ENCODE measurements at regions not wholly inside any gene's neighbourhood (a gene's known extent, or its start where the extent isn't known, plus 50 kb on each side); places are given as distances from the start of the nearest gene placed in this dataset.

- Histone ChIP-seq H3K36me3 (no peaks in the 10 kb centered on the region), H3K27ac (no peak overlapping the region), H3K27me3 (no peaks in the 10 kb centered on the region), H3K9me3 (no peaks in the 10 kb centered on the region), H3K4me1 (no peaks in the 10 kb centered on the region), H3K4me3 (no peak overlapping the region), H3K9ac (ENCODE audit: low read depth in 2 of 2, low read length in 2 of 2) (no peak overlapping the region)
- TF ChIP-seq, protein P1, sequence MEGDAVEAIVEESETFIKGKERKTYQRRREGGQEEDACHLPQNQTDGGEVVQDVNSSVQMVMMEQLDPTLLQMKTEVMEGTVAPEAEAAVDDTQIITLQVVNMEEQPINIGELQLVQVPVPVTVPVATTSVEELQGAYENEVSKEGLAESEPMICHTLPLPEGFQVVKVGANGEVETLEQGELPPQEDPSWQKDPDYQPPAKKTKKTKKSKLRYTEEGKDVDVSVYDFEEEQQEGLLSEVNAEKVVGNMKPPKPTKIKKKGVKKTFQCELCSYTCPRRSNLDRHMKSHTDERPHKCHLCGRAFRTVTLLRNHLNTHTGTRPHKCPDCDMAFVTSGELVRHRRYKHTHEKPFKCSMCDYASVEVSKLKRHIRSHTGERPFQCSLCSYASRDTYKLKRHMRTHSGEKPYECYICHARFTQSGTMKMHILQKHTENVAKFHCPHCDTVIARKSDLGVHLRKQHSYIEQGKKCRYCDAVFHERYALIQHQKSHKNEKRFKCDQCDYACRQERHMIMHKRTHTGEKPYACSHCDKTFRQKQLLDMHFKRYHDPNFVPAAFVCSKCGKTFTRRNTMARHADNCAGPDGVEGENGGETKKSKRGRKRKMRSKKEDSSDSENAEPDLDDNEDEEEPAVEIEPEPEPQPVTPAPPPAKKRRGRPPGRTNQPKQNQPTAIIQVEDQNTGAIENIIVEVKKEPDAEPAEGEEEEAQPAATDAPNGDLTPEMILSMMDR (IDR thresholded peaks at IDR 0.05): no peak
- no peak for DNase-seq
- intact Hi-C loops (cut with DNase I): no loop called here
These were observed 613.2 kb upstream of the SLITRK5 start for GRCh38 chr13:87057807-87058520.

DNA sequence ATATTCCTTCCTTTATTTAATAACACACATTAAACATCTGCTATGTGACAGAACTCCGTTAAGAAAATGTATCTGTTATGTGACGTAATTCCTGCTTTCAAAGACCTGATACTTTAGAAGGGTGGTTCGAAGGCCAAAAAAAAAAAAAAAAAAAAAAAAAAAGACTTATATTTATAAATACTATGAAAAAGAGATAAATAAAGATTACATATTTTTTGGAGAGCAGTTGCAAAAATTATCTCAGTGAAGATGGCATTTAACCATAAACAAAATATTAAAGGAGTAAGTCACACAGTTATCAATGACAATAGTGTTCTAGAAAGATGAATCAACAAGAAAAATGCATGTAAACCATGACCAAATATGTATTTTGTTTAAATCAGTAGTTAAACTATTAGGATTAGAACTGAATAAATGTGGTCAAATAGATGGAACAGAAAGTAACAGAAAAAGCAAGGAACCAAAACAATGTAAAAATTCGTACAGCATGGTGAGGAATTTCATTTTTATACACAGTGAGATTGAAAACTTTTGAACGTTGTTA lies 612.3 kb upstream of the SLITRK5 start:
- Histone ChIP-seq H3K27me3 (no peaks in the 10 kb centered on the region), H3K4me1 (no peaks in the 10 kb centered on the region), H3K27ac (no peak overlapping the region), H3K9ac (ENCODE audit: low read depth in 2 of 2, low read length in 2 of 2) (no peak overlapping the region), H3K36me3 (no peaks in the 10 kb centered on the region), H3K9me3 (no peaks in the 10 kb centered on the region), H3K4me3 (no peak overlapping the region)
- no peak for DNase-seq
- intact Hi-C loops (cut with DNase I): no loop called here
- TF ChIP-seq, protein P1 (IDR thresholded peaks at IDR 0.05): no peak

- Histone ChIP-seq H3K27me3 (no peaks in the 10 kb centered on the region), H3K27ac (no peak overlapping the region), H3K36me3 (no peaks in the 10 kb centered on the region), H3K9ac (ENCODE audit: low read depth in 2 of 2, low read length in 2 of 2) (no peak overlapping the region), H3K4me1 (no peaks in the 10 kb centered on the region), H3K4me3 (no peak overlapping the region), H3K9me3 (no peaks in the 10 kb centered on the region)
- no peak for DNase-seq
- intact Hi-C loops (cut with DNase I): no loop called here
- TF ChIP-seq, protein P1 (IDR thresholded peaks at IDR 0.05): no peak
These were observed 592.0 kb upstream of the SLITRK5 start for GRCh38 chr13:87078947-87079795.

DNA sequence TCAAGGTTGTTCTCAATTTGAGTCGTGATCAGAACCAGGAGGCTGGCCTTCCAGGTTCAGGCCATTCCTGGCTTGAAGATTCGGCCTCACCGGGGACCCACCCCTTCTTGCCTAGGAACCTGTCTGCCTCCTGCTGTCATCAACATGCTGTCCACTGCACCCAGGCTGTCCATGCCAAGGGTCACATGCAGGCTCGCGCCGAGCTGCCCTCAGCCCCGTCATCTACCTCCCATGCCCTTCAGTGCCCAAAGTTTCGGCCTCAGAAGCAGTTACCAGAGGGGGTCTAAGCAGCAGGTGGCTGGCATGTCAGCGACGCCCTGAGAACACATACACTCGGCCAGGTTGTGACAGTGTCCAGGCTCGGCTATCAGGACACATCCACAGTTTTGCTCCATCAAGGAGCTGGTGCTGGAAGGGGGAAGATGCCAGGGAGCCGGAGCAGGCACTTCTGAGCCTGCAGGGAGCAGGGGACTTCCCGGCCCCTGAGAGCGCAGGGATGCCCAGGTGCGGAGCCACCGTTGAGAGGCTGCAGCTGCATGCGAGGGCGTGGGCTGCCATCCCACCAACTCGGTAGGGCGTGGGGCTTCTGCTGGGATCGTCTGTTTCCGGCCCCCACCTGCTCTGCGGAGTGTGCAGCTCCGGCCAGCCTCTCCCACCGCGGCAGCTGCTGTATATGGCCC lies 590.9 kb upstream of the SLITRK5 start:
- DNase-seq: no peak
- Histone ChIP-seq H3K4me1 (no peaks in the 10 kb centered on the region), H3K9me3 (no peaks in the 10 kb centered on the region), H3K9ac (ENCODE audit: low read depth in 2 of 2, low read length in 2 of 2) (no peak overlapping the region), H3K27ac (no peak overlapping the region), H3K4me3 (no peak overlapping the region), H3K36me3 (no peaks in the 10 kb centered on the region), H3K27me3 (no peaks in the 10 kb centered on the region)
- intact Hi-C loops (cut with DNase I): no loop called here
- TF ChIP-seq, protein P1 (IDR thresholded peaks at IDR 0.05): no peak

DNA sequence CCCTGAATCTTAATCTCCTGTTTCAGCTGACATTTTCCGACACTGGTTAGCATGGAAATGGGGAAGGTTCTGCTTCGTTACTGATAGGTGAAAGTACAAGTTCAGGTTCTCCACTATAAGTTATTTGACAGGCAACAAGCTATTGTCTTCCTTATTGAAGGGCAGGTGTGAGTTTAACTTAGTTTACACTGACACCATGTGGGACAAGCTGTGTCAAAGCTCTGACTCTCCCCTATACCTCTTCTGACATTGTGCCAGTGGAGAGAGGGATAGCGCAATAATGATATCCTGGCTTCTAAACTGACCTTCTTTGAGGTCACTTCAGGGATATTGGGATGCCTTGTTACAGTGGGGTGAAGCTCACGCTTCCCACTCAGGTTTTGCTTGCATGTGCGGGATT lies 587.0 kb upstream of the SLITRK5 start:
- H3K9me3 ChIP-seq: no peaks in the 10 kb centered on the region
- no peak overlapping the region for H3K4me3 ChIP-seq
- no peak overlapping the region for H3K9ac ChIP-seq (ENCODE audit: low read depth in 2 of 2, low read length in 2 of 2)
- H3K27me3 ChIP-seq: no peaks in the 10 kb centered on the region
- no peak overlapping the region for H3K27ac ChIP-seq
- no peaks in the 10 kb centered on the region for H3K4me1 ChIP-seq
- no peaks in the 10 kb centered on the region for H3K36me3 ChIP-seq
- DNase-seq: no peak
- intact Hi-C loops (cut with DNase I): no loop called here
- TF ChIP-seq, protein P1 (IDR thresholded peaks at IDR 0.05): no peak

Measured in colonic mucosa (tissue), 4 donors.